ENCODE measurements at regions not wholly inside any gene's neighbourhood (a gene's known extent, or its start where the extent isn't known, plus 50 kb on each side); places are given as distances from the start of the nearest gene placed in this dataset.

DNA sequence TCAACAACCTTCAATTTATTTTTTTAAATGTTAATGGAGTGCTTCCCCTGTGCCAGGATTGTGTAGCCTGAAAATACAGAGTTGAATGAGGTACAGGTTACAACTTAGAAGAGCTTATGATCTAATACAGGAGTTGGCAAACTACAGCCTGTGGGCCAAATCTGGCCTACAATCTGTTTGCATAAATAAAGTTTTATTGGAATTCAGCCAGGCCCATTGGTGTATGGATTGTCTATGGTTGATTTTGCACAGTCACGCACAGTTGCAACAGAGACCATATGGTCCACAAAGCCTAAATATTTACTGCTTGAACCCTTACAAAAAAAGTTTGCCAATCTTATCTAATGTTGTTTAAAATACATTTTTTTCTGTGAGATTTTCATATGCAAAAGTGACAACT, 177.3 kb upstream of the CCN2 start:
- TF ChIP-seq POLR2A (IDR thresholded peaks at IDR 0.05; ENCODE audit: low read length) (no peak), GATA1 (IDR thresholded peaks at IDR 0.05; ENCODE audit: low read depth, low read length) (no peak)

All from erythroblast (primary cell).